Right lobe of liver (tissue), 6 donors: ENCODE measurements at regions not wholly inside any gene's neighbourhood (a gene's known extent, or its start where the extent isn't known, plus 50 kb on each side); places are given as distances from the start of the nearest gene placed in this dataset.
"Not testable (repeated sequence)": the region's sequence is repeated elsewhere in the genome, so short reads cannot be mapped to it uniquely, and the experiment has no call there.

Experiments
- ATAC-seq, 4 donors: fragments of 200-7000 bp; cut with Tn5 transposase; one replicate each; pipeline ENCODE4 v1.9.1; 2020; ENCODE audit warnings: mild to moderate bottlenecking in 4 of 4, moderate library complexity in 4 of 4
- DNase-seq, 3 donors: peaks; one replicate each; pipeline ENCODE4 v3.0.0-alpha.2; 2020
- H3K27ac ChIP-seq, 3 donors: fragments of 200-600 bp; one replicate each; pipeline ENCODE4 v1.8.0; 2022
- H3K27me3 ChIP-seq, 2 donors: fragments of 200-600 bp; one replicate each; pipeline ENCODE4 v1.8.0; 2022
- H3K36me3 ChIP-seq, 4 donors: fragments of 200-600 bp; sonication (generic) in 1 of 4; one replicate each; pipeline versions ENCODE4 v1.5.1 to v1.8.0; 2017 to 2022; ENCODE audit warnings: control low read depth in 1 of 4
- H3K4me1 ChIP-seq, 4 donors: fragments of 200-600 bp; sonication (generic) in 1 of 4; one replicate each; pipeline versions ENCODE4 v1.5.1 to v1.8.0; 2017 to 2022; ENCODE audit warnings: control low read depth in 1 of 4
- H3K4me3 ChIP-seq, 3 donors: fragments of 200-600 bp; one replicate each; pipeline ENCODE4 v1.8.0; 2022
- H3K9me3 ChIP-seq, 4 donors: fragments of 200-600 bp; sonication (generic) in 1 of 4; one replicate each; pipeline versions ENCODE4 v1.5.1 to v1.8.0; 2017 to 2022; ENCODE audit warnings: control low read depth in 1 of 4
- POLR2A ChIP-seq: fragments of 450-650 bp; IDR thresholded peaks from one replicate; pipeline ENCODE4 v1.6.1; 2017; ENCODE audit warnings: antibody characterized with exemption, mild to moderate bottlenecking
- WGBS: methylation state at CpG from one replicate; pipeline ENCODE4 v1.1.6; 2018; ENCODE audit warnings: low coverage, low lambda C conversion rate; ENCODE audit not compliant: insufficient coverage; ENCODE audit errors: missing lambda C conversion rate; 5-methylcytosine and 5-hydroxymethylcytosine counted together
- intact Hi-C, 2 donors: fragments of 100-400 bp; cut with DNase I; formaldehyde crosslinking; loops; one replicate each; pipeline versions ENCODE4 v1.11.2 to v1.14.1; 2022
- TF ChIP-seq, protein P1 (sequence below), 4 donors: fragments of 200-600 bp in 3 of 4; fragments of 450-650 bp in 1 of 4; IDR thresholded peaks; one replicate each; pipeline versions ENCODE4 v1.5.1 to v1.8.0; 2016 to 2022; ENCODE audit warnings: antibody characterized with exemption in 4 of 4, mild to moderate bottlenecking in 2 of 4
- donor health status: DM: no; HTN: yes; CAD: no.
- donor health status: DM: no; HTN: no; CAD: no.
- donor health status: DM: no; HTN: no; CAD: no.
- donor health status: DM: no; HTN: yes; CAD: no.
- donor health status: DM: no; HTN: yes; CAD: no.

DNA sequence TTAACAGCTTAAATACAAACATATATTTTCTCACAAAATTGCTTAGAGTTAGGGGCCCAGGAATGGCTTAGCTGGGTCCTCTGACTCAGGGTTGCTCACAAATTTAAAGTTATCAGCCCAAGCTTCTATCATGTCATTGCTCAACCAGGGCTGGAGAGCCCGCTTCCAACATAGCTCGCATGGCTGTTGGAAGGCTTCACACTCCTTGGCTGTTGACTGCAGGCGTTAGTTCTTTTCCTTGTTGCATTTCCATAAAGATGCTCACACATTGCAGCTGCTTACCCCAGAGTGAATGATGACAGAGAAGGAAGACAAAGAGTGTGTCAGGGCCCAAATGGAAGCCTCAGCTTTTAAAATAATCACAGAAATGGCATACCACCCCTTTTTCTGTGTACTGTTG, 62.9 kb upstream of the TFPI start:
- 50% methylated on average over 1 of the region's 3 CpGs for WGBS
- intact Hi-C loops = no loop called here
- Histone ChIP-seq H3K27me3 (no peaks in the 10 kb centered on the region), H3K36me3 (no peaks in the 10 kb centered on the region), H3K9me3 (no peaks in the 10 kb centered on the region), H3K4me3 (no peak overlapping the region), H3K4me1 (no peaks in the 10 kb centered on the region), H3K27ac (no peak overlapping the region)
- DNase-seq (no peak), ATAC-seq (no peak)
- TF ChIP-seq POLR2A = no peak
- TF ChIP-seq, protein P1, sequence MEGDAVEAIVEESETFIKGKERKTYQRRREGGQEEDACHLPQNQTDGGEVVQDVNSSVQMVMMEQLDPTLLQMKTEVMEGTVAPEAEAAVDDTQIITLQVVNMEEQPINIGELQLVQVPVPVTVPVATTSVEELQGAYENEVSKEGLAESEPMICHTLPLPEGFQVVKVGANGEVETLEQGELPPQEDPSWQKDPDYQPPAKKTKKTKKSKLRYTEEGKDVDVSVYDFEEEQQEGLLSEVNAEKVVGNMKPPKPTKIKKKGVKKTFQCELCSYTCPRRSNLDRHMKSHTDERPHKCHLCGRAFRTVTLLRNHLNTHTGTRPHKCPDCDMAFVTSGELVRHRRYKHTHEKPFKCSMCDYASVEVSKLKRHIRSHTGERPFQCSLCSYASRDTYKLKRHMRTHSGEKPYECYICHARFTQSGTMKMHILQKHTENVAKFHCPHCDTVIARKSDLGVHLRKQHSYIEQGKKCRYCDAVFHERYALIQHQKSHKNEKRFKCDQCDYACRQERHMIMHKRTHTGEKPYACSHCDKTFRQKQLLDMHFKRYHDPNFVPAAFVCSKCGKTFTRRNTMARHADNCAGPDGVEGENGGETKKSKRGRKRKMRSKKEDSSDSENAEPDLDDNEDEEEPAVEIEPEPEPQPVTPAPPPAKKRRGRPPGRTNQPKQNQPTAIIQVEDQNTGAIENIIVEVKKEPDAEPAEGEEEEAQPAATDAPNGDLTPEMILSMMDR (IDR thresholded peaks at IDR 0.05) = no peak

DNA sequence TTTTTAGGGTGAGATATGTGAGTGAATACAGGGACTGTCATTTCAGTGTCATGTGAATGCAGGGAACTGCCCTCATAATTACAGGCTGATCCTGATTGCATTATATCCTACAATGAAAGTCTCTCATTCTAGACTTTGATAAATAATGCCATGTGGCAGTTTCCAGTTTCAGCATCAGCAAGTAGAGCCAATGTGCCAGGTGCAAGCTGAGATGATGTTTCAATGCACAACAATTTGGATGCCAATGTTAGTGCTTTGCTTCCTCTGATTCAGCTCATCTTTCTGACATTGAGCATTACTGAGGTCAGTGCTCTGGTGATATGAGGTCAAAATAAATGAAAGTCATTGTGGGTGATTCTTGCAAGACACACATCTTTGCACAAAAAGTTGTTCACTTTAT, 63.7 kb upstream of the TFPI start:
- intact Hi-C loops = no loop called here

DNA sequence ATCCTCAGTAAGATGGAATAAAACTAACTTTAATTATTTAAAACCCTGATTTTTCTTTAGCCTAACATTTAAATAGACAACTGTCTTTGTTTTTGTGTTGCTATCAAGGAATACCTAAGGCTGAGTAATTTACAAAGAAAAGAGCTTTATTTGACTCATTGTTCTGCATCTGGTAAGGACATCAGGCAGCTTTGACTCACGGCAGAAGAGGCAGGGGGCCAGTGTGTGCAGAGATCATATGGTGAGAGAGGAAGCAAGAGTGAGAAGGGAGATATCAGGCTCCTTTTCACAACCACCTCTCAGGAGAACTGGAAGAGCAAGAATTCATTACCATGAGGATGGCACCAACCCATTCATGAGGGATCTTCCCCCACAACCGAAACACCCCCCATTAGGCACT, 64.6 kb upstream of the TFPI start:
- Histone ChIP-seq H3K27ac (no peak overlapping the region), H3K4me1 (no peaks in the 10 kb centered on the region), H3K9me3 (no peaks in the 10 kb centered on the region), H3K27me3 (no peaks in the 10 kb centered on the region), H3K36me3 (no peaks in the 10 kb centered on the region), H3K4me3 (no peak overlapping the region)
- ATAC-seq = no peak
- TF ChIP-seq, protein P1 (IDR thresholded peaks at IDR 0.05) = no peak
- no peak for TF ChIP-seq POLR2A
- DNase-seq = no peak
- 51% methylated on average over 2 of the region's 2 CpGs for WGBS
- intact Hi-C loops = no loop called here

More for the DNA sequence above, 63.7 kb upstream of the TFPI start:
- H3K9me3 ChIP-seq = no peaks in the 10 kb centered on the region
- no peak for TF ChIP-seq POLR2A
- TF ChIP-seq, protein P1 (IDR thresholded peaks at IDR 0.05) = no peak
- no peak overlapping the region for H3K4me3 ChIP-seq
- H3K36me3 ChIP-seq = no peaks in the 10 kb centered on the region
- no peaks in the 10 kb centered on the region for H3K4me1 ChIP-seq
- no peaks in the 10 kb centered on the region for H3K27me3 ChIP-seq
- DNase-seq (no peak), ATAC-seq (no peak)
- H3K27ac ChIP-seq = no peak overlapping the region

DNA sequence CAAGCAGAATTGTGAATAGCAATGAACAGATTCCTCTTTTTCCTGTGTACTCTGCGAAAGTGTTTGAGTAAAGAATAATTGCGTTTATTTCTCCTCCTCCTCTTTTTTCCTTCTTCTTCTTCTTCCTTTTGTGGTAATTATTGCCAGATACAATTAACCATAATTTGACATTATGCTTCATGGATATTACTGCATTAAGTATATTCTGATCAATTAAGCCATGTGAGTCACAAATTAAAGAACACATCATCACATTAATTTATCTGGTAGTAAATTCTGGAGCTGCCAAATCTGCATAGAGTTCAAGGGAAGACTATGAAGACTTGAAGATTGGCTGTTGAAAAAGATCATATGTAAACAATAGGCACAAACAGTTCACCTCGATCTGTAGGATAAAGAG, 72.9 kb upstream of the TFPI start:
- intact Hi-C loops = no loop called here
- H3K4me1 ChIP-seq = no peaks in the 10 kb centered on the region
- DNase-seq = no peak
- H3K9me3 ChIP-seq = no peaks in the 10 kb centered on the region
- 74% methylated on average over 3 of the region's 3 CpGs for WGBS
- no peak for ATAC-seq
- H3K36me3 ChIP-seq = no peaks in the 10 kb centered on the region
- TF ChIP-seq, protein P1 (IDR thresholded peaks at IDR 0.05) = no peak
- TF ChIP-seq POLR2A = no peak
- H3K4me3 ChIP-seq = no peak overlapping the region
- H3K27ac ChIP-seq = no peak overlapping the region
- no peaks in the 10 kb centered on the region for H3K27me3 ChIP-seq

GRCh38 chr2:187636731-187637391, 82.6 kb upstream of the TFPI start:
- H3K27me3 ChIP-seq, H3K9me3 ChIP-seq, H3K4me1 ChIP-seq, DNase-seq, H3K27ac ChIP-seq, H3K4me3 ChIP-seq, ATAC-seq, intact Hi-C loops, H3K36me3 ChIP-seq: not testable (repeated sequence)
- WGBS = no CpG with 5 or more reads among the region's 53 CpGs

DNA sequence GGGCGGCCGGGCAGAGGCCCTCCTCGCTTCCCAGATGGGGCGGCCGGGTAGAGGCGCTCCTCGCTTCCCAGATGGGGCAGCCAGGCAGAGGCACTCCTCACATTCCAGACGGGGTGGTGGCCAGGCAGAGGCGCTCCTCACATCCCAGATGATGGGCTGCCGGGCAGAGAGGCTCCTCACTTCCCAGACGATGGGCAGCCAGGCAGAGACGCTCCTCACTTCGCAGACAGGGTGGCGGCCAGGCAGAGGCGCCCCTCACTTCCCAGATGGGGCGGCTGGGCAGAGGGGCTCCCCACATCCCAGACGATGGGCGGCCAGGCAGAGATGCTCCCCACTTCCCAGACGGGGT, 83.1 kb upstream of the TFPI start:
- H3K4me3 ChIP-seq, H3K4me1 ChIP-seq, ATAC-seq, DNase-seq, H3K9me3 ChIP-seq, H3K27ac ChIP-seq, intact Hi-C loops, H3K27me3 ChIP-seq, H3K36me3 ChIP-seq: not testable (repeated sequence)
- WGBS = 92% methylated on average over 2 of the region's 19 CpGs

GRCh38 chr2:187637771-187638170, 83.5 kb upstream of the TFPI start:
- H3K9me3 ChIP-seq, H3K4me3 ChIP-seq, intact Hi-C loops, H3K4me1 ChIP-seq, DNase-seq, H3K27ac ChIP-seq, H3K27me3 ChIP-seq, ATAC-seq, H3K36me3 ChIP-seq: not testable (repeated sequence)
- WGBS = 90% methylated on average over 13 of the region's 20 CpGs
